Panc1 (cell line): ENCODE measurements at regions not wholly inside any gene's neighbourhood (a gene's known extent, or its start where the extent isn't known, plus 50 kb on each side); places are given as distances from the start of the nearest gene placed in this dataset.

Source experiments
- CTCF ChIP-seq: fragments of 450-650 bp; IDR thresholded peaks from 2 replicates; pipeline ENCODE4 v1.5.1; 2017; ENCODE audit warnings: mild to moderate bottlenecking
- POLR2AphosphoS5 ChIP-seq: IDR thresholded peaks from 2 replicates; pipeline ENCODE4 v1.6.1; 2012; ENCODE audit warnings: mild to moderate bottlenecking, low read depth, low read length, moderate library complexity
- REST ChIP-seq, 2 experiments: IDR thresholded peaks; 2 replicates each; pipeline ENCODE4 v1.6.1; 2011 to 2012; ENCODE audit warnings: low read depth in 2 of 2, control low read depth in 1 of 2, low read length in 1 of 2, mild to moderate bottlenecking in 1 of 2, moderate library complexity in 1 of 2; ENCODE audit not compliant: insufficient read depth in 1 of 2
- SIN3A ChIP-seq: IDR thresholded peaks from 2 replicates; pipeline ENCODE4 v1.6.1; 2012; ENCODE audit warnings: low read depth, mild to moderate bottlenecking, low read length, moderate library complexity, borderline replicate concordance; ENCODE audit not compliant: insufficient read depth
- TCF7L2 ChIP-seq: IDR thresholded peaks from 2 replicates; pipeline ENCODE4 v1.6.1; 2011; ENCODE audit warnings: mild to moderate bottlenecking, low read depth, low read length, inconsistent platforms

- TF ChIP-seq CTCF (no peak), POLR2AphosphoS5 (no peak), SIN3A (no peak), REST (IDR thresholded peaks at IDR 0.05; ENCODE audit: insufficient read depth in 1 of 2, low read depth in 2 of 2, low read length in 1 of 2) (no peak), TCF7L2 (no peak)
Observed at GRCh38 chr2:7194950-7195349, 277.7 kb downstream of the RNF144A start.
